ENCODE measurements at regions not wholly inside any gene's neighbourhood (a gene's known extent, or its start where the extent isn't known, plus 50 kb on each side); places are given as distances from the start of the nearest gene placed in this dataset.

- no peak for DNase-seq
Measured at GRCh38 chr17:73694491-73694890, 50.2 kb upstream of the SDK2 start.

- DNase-seq: no peak
Measured at GRCh38 chr17:73695035-73695738, 50.9 kb upstream of the SDK2 start.

- no peak for DNase-seq
Measured at GRCh38 chr17:73696251-73696650, 52.0 kb upstream of the SDK2 start.

- no peak for DNase-seq
Measured at GRCh38 chr17:73697872-73698271, 53.6 kb upstream of the SDK2 start.

GRCh38 chr17:73698966-73699365 lies 54.7 kb upstream of the SDK2 start:
- no peak for DNase-seq

GRCh38 chr17:73701701-73702100 lies 57.5 kb upstream of the SDK2 start:
- no peak for DNase-seq

- DNase-seq: no peak
Measured at GRCh38 chr17:73703192-73703591, 58.9 kb upstream of the SDK2 start.

- DNase-seq: no peak
Measured at GRCh38 chr17:73703917-73704316, 59.7 kb upstream of the SDK2 start.

GRCh38 chr17:73705594-73705993 lies 61.3 kb upstream of the SDK2 start:
- DNase-seq: no peak

GRCh38 chr17:73706428-73706827 lies 62.2 kb upstream of the SDK2 start:
- no peak for DNase-seq

GRCh38 chr17:73706858-73707257 lies 62.6 kb upstream of the SDK2 start:
- no peak for DNase-seq

GRCh38 chr17:73707358-73707757 lies 63.1 kb upstream of the SDK2 start:
- DNase-seq: no peak

- DNase-seq: peak; percentile 44 to 46
Measured at GRCh38 chr17:73710095-73710592, 65.9 kb upstream of the SDK2 start.

GRCh38 chr17:73711184-73711583 lies 66.9 kb upstream of the SDK2 start:
- no peak for DNase-seq

- DNase-seq: no peak
Measured at GRCh38 chr17:73711916-73712315, 67.7 kb upstream of the SDK2 start.

GRCh38 chr17:73713136-73713535 lies 68.9 kb upstream of the SDK2 start:
- DNase-seq: no peak

- no peak for DNase-seq
Measured at GRCh38 chr17:73715769-73716168, 71.5 kb upstream of the SDK2 start.

GRCh38 chr17:73717690-73718089 lies 73.4 kb upstream of the SDK2 start:
- DNase-seq: no peak

- DNase-seq: no peak
Measured at GRCh38 chr17:73718362-73718761, 74.1 kb upstream of the SDK2 start.

- no peak for DNase-seq
Measured at GRCh38 chr17:73718912-73719311, 74.7 kb upstream of the SDK2 start.

- no peak for DNase-seq
Measured at GRCh38 chr17:73719588-73720071, 75.4 kb upstream of the SDK2 start.

GRCh38 chr17:73720187-73720834 lies 76.1 kb upstream of the SDK2 start:
- no peak for DNase-seq

GRCh38 chr17:73722165-73722564 lies 77.9 kb upstream of the SDK2 start:
- DNase-seq: peak in 1 of 2 experiments; percentile 12

- no peak for DNase-seq
Measured at GRCh38 chr17:73723317-73723716, 79.1 kb upstream of the SDK2 start.
